Endothelial cell (in vitro differentiated cells): ENCODE measurements at regions not wholly inside any gene's neighbourhood (a gene's known extent, or its start where the extent isn't known, plus 50 kb on each side); places are given as distances from the start of the nearest gene placed in this dataset.

Experiments
- DNase-seq: peaks from one replicate; pipeline ENCODE4 v3.0.0; 2021; ENCODE audit warnings: low spot score
- H3K27ac Mint-ChIP-seq: one replicate; pipeline ENCODE4 v1.8.0; 2021; ENCODE audit warnings: mixed read lengths, inconsistent platforms; ENCODE audit not compliant: unreplicated experiment
- H3K27me3 Mint-ChIP-seq: one replicate; pipeline ENCODE4 v1.8.0; 2021; ENCODE audit warnings: mild to moderate bottlenecking, moderate library complexity, mixed read lengths, inconsistent platforms; ENCODE audit not compliant: unreplicated experiment
- H3K36me3 Mint-ChIP-seq: one replicate; pipeline ENCODE4 v1.8.0; 2021; ENCODE audit warnings: mild to moderate bottlenecking, low read depth, mixed read lengths, inconsistent platforms; ENCODE audit not compliant: unreplicated experiment
- H3K4me1 Mint-ChIP-seq: one replicate; pipeline ENCODE4 v1.8.0; 2021; ENCODE audit warnings: mild to moderate bottlenecking, mixed read lengths, inconsistent platforms; ENCODE audit not compliant: unreplicated experiment
- H3K4me3 Mint-ChIP-seq: one replicate; pipeline ENCODE4 v1.8.0; 2021; ENCODE audit warnings: mild to moderate bottlenecking, mixed read lengths, inconsistent platforms; ENCODE audit not compliant: unreplicated experiment
- H3K9me3 Mint-ChIP-seq: one replicate; pipeline ENCODE4 v1.8.0; 2021; ENCODE audit warnings: mixed read lengths, inconsistent platforms; ENCODE audit not compliant: unreplicated experiment
- CTCF ChIP-seq: fragments of 200-600 bp; sonication (generic); IDR thresholded peaks from one replicate; pipeline ENCODE4 v1.5.0; 2021; ENCODE audit warnings: antibody characterized with exemption; ENCODE audit not compliant: unreplicated experiment

GRCh38 chr3:148175214-148175613 is 522.5 kb upstream of the AGTR1 start:
- Mint-ChIP-seq H3K36me3 (no peaks in the 10 kb centered on the region), H3K27ac (no peak overlapping the region), H3K4me3 (no peak overlapping the region), H3K27me3 (no peaks in the 10 kb centered on the region), H3K4me1 (peaks cover 9% of the 10 kb centered on the region), H3K9me3 (no peaks in the 10 kb centered on the region)
- no peak for DNase-seq
- TF ChIP-seq CTCF = no peak

GRCh38 chr3:148178503-148178902 is 519.2 kb upstream of the AGTR1 start:
- no peak for TF ChIP-seq CTCF
- no peaks in the 10 kb centered on the region for H3K27me3 Mint-ChIP-seq
- no peak overlapping the region for H3K27ac Mint-ChIP-seq
- no peaks in the 10 kb centered on the region for H3K9me3 Mint-ChIP-seq
- no peaks in the 10 kb centered on the region for H3K36me3 Mint-ChIP-seq
- no peak overlapping the region for H3K4me3 Mint-ChIP-seq
- no peak for DNase-seq
- peaks cover 9% of the 10 kb centered on the region for H3K4me1 Mint-ChIP-seq

GRCh38 chr3:148184798-148185197 is 512.9 kb upstream of the AGTR1 start:
- Mint-ChIP-seq H3K4me3 (no peak overlapping the region), H3K36me3 (no peaks in the 10 kb centered on the region), H3K27me3 (no peaks in the 10 kb centered on the region), H3K27ac (no peak overlapping the region), H3K4me1 (no peaks in the 10 kb centered on the region), H3K9me3 (no peaks in the 10 kb centered on the region)
- TF ChIP-seq CTCF = no peak
- no peak for DNase-seq

- no peaks in the 10 kb centered on the region for H3K4me1 Mint-ChIP-seq
- H3K9me3 Mint-ChIP-seq = no peaks in the 10 kb centered on the region
- H3K27ac Mint-ChIP-seq = no peak overlapping the region
- TF ChIP-seq CTCF = no peak
- no peaks in the 10 kb centered on the region for H3K27me3 Mint-ChIP-seq
- DNase-seq = no peak
- no peaks in the 10 kb centered on the region for H3K36me3 Mint-ChIP-seq
- no peak overlapping the region for H3K4me3 Mint-ChIP-seq
Observed at GRCh38 chr3:148186881-148187280, 510.8 kb upstream of the AGTR1 start.

- Mint-ChIP-seq H3K9me3 (no peaks in the 10 kb centered on the region), H3K27ac (no peak overlapping the region), H3K27me3 (no peaks in the 10 kb centered on the region), H3K4me1 (no peaks in the 10 kb centered on the region), H3K36me3 (no peaks in the 10 kb centered on the region), H3K4me3 (no peak overlapping the region)
- no peak for TF ChIP-seq CTCF
- DNase-seq = no peak
Observed at GRCh38 chr3:148187296-148187695, 510.4 kb upstream of the AGTR1 start.
